ENCODE measurements at regions not wholly inside any gene's neighbourhood (a gene's known extent, or its start where the extent isn't known, plus 50 kb on each side); places are given as distances from the start of the nearest gene placed in this dataset.

GRCh38 chr14:54039311-54039710, 82.7 kb upstream of the BMP4 start:
- Histone ChIP-seq H3K36me3 (ENCODE audit: control insufficient read depth, insufficient read depth, low read length) (no peaks in the 10 kb centered on the region), H3K27me3 (ENCODE audit: control insufficient read depth, insufficient read depth, low read length) (no peaks in the 10 kb centered on the region), H3K4me3 (ENCODE audit: low read depth, low read length) (no peak overlapping the region)
- TF ChIP-seq CTCF (IDR thresholded peaks at IDR 0.05; ENCODE audit: insufficient read depth, low read length, poor library complexity, severe bottlenecking), result no peak
- no peak for DNase-seq (ENCODE audit: low read depth)

GRCh38 chr14:54040846-54041245, 84.2 kb upstream of the BMP4 start:
- no peak for TF ChIP-seq CTCF (IDR thresholded peaks at IDR 0.05; ENCODE audit: insufficient read depth, low read length, poor library complexity, severe bottlenecking)
- H3K36me3 ChIP-seq (ENCODE audit: control insufficient read depth, insufficient read depth, low read length), result no peaks in the 10 kb centered on the region
- H3K27me3 ChIP-seq (ENCODE audit: control insufficient read depth, insufficient read depth, low read length), result no peaks in the 10 kb centered on the region
- no peak for DNase-seq (ENCODE audit: low read depth)
- H3K4me3 ChIP-seq (ENCODE audit: low read depth, low read length), result no peak overlapping the region

GRCh38 chr14:54046250-54046649, 89.6 kb upstream of the BMP4 start:
- no peak for TF ChIP-seq CTCF (IDR thresholded peaks at IDR 0.05; ENCODE audit: insufficient read depth, low read length, poor library complexity, severe bottlenecking)
- DNase-seq (ENCODE audit: low read depth), result no peak

GRCh38 chr14:54047645-54048308, 91.2 kb upstream of the BMP4 start:
- no peak for TF ChIP-seq CTCF (IDR thresholded peaks at IDR 0.05; ENCODE audit: insufficient read depth, low read length, poor library complexity, severe bottlenecking)
- H3K36me3 ChIP-seq (ENCODE audit: control insufficient read depth, insufficient read depth, low read length), result no peaks in the 10 kb centered on the region
- H3K4me3 ChIP-seq (ENCODE audit: low read depth, low read length), result no peak overlapping the region
- DNase-seq (ENCODE audit: low read depth), result no peak
- H3K27me3 ChIP-seq (ENCODE audit: control insufficient read depth, insufficient read depth, low read length), result no peaks in the 10 kb centered on the region

More at GRCh38 chr14:54046250-54046649, 89.6 kb upstream of the BMP4 start:
- H3K36me3 ChIP-seq (ENCODE audit: control insufficient read depth, insufficient read depth, low read length), result no peaks in the 10 kb centered on the region
- no peak overlapping the region for H3K4me3 ChIP-seq (ENCODE audit: low read depth, low read length)
- H3K27me3 ChIP-seq (ENCODE audit: control insufficient read depth, insufficient read depth, low read length), result no peaks in the 10 kb centered on the region

GRCh38 chr14:54048311-54048710, 91.7 kb upstream of the BMP4 start:
- Histone ChIP-seq H3K36me3 (ENCODE audit: control insufficient read depth, insufficient read depth, low read length) (no peaks in the 10 kb centered on the region), H3K4me3 (ENCODE audit: low read depth, low read length) (no peak overlapping the region), H3K27me3 (ENCODE audit: control insufficient read depth, insufficient read depth, low read length) (no peaks in the 10 kb centered on the region)
- TF ChIP-seq CTCF (IDR thresholded peaks at IDR 0.05; ENCODE audit: insufficient read depth, low read length, poor library complexity, severe bottlenecking), result no peak
- DNase-seq (ENCODE audit: low read depth), result no peak

- H3K27me3 ChIP-seq (ENCODE audit: control insufficient read depth, insufficient read depth, low read length), result no peaks in the 10 kb centered on the region
- H3K36me3 ChIP-seq (ENCODE audit: control insufficient read depth, insufficient read depth, low read length), result no peaks in the 10 kb centered on the region
- TF ChIP-seq CTCF (IDR thresholded peaks at IDR 0.05; ENCODE audit: insufficient read depth, low read length, poor library complexity, severe bottlenecking), result no peak
- DNase-seq (ENCODE audit: low read depth), result no peak
- H3K4me3 ChIP-seq (ENCODE audit: low read depth, low read length), result no peak overlapping the region
Measured at GRCh38 chr14:54048736-54049135, 92.1 kb upstream of the BMP4 start.
